PC-3 (cell line): ENCODE measurements at regions not wholly inside any gene's neighbourhood (a gene's known extent, or its start where the extent isn't known, plus 50 kb on each side); places are given as distances from the start of the nearest gene placed in this dataset.
A peak's percentile ranks its signal among the peaks of the same experiment; 100 is the strongest.

ENCODE experiments used
- ATAC-seq: fragments of 200-7000 bp; cut with Tn5 transposase; 2 replicates; pipeline ENCODE4 v1.9.1; 2020; ENCODE audit warnings: mild to moderate bottlenecking, moderate library complexity
- BruUV-seq: library from RNA; stranded (reverse); fragments of 400-500 nt; replicated peaks from 2 replicates; lab custom pipeline; 2021; lab: Mats Ljungman, UMichigan
- CTCF ChIA-PET: fragments of 300-600 bp; sonication (Branson Sonifier 250); formaldehyde crosslinking; loops from one replicate; lab custom pipeline; 2022; ENCODE audit warnings: antibody characterized with exemption; lab: Charles Lee
- POLR2A ChIA-PET: fragments of 300-600 bp; sonication (Branson Sonifier 250); formaldehyde crosslinking; loops from one replicate; lab custom pipeline; 2022; ENCODE audit warnings: antibody characterized with exemption; ENCODE audit not compliant: unreplicated experiment; lab: Charles Lee
- DNase-seq: peaks from one replicate; pipeline ENCODE4 v3.0.0-alpha.2; 2015
- H2AFZ ChIP-seq: fragments of 300-600 bp; sonication (generic); 2 replicates; pipeline ENCODE4 v1.6.0; 2016; ENCODE audit warnings: antibody characterized with exemption, low read length
- H3F3A ChIP-seq: fragments of 300-600 bp; sonication (generic); one replicate; pipeline ENCODE4 v1.6.0; 2017; ENCODE audit warnings: antibody characterized with exemption, low read length, control low read depth, mild to moderate bottlenecking; ENCODE audit not compliant: unreplicated experiment
- H3K27ac ChIP-seq: fragments of 300-600 bp; sonication (generic); 2 replicates; pipeline ENCODE4 v1.5.1; 2016; ENCODE audit warnings: mild to moderate bottlenecking, low read length
- H3K27me3 ChIP-seq: fragments of 300-600 bp; sonication (generic); 2 replicates; pipeline ENCODE4 v1.6.1; 2016; ENCODE audit warnings: low read length, mixed read lengths
- H3K36me3 ChIP-seq: fragments of 300-600 bp; sonication (generic); 2 replicates; pipeline ENCODE4 v1.6.1; 2016; ENCODE audit warnings: low read depth, mixed run types, low read length, mixed read lengths
- H3K4me1 ChIP-seq: fragments of 300-600 bp; sonication (generic); 2 replicates; pipeline ENCODE4 v1.5.1; 2016; ENCODE audit warnings: low read length; ENCODE audit not compliant: insufficient read depth
- H3K4me2 ChIP-seq: fragments of 300-600 bp; sonication (generic); 2 replicates; pipeline ENCODE4 v1.6.0; 2016; ENCODE audit warnings: low read length
- H3K4me3 ChIP-seq: fragments of 300-600 bp; sonication (generic); 2 replicates; pipeline ENCODE4 v1.5.1; 2016; ENCODE audit warnings: mild to moderate bottlenecking, low read length, mixed read lengths
- H3K79me2 ChIP-seq: fragments of 300-600 bp; sonication (generic); 2 replicates; pipeline ENCODE4 v1.6.1; 2017; ENCODE audit warnings: low read length, mixed read lengths
- H3K9ac ChIP-seq: fragments of 300-600 bp; sonication (generic); 2 replicates; pipeline ENCODE4 v1.6.0; 2016; ENCODE audit warnings: mild to moderate bottlenecking, low read length
- H3K9me2 ChIP-seq: fragments of 300-600 bp; sonication (generic); replicated peaks from 2 replicates; pipeline ENCODE4 v1.6.1; 2016; ENCODE audit warnings: mixed run types, low read length, mixed read lengths
- H3K9me3 ChIP-seq: fragments of 300-600 bp; sonication (generic); 2 replicates; pipeline ENCODE4 v1.6.1; 2016; ENCODE audit warnings: low read length, mixed read lengths
- H4K20me1 ChIP-seq: fragments of 300-600 bp; sonication (generic); 2 replicates; pipeline ENCODE4 v1.6.1; 2016; ENCODE audit warnings: low read length, mixed read lengths
- EZH2 ChIP-seq: fragments of 300-600 bp; sonication (generic); IDR thresholded peaks from one replicate; pipeline ENCODE4 v1.6.1; 2017; ENCODE audit warnings: antibody characterized with exemption, mild to moderate bottlenecking, low read length; ENCODE audit not compliant: unreplicated experiment
- EZH2phosphoT487 ChIP-seq: fragments of 300-600 bp; sonication (generic); IDR thresholded peaks from 2 replicates; pipeline ENCODE4 v1.6.1; 2018; ENCODE audit warnings: mild to moderate bottlenecking, antibody characterized with exemption, low read length, borderline replicate concordance
- intact Hi-C: fragments of 100-400 bp; cut with micrococcal nuclease; formaldehyde crosslinking; loops from 2 replicates; pipeline ENCODE4 v1.9.0; 2023
- TF ChIP-seq, protein P1 (sequence below): fragments of 300-600 bp; sonication (generic); conservative IDR thresholded peaks from 2 replicates; pipeline ENCODE4 v1.5.1; 2017; ENCODE audit warnings: antibody characterized with exemption, low read depth, mild to moderate bottlenecking, low read length

- no peaks in the 10 kb centered on the region for H3K9me3 ChIP-seq
- H3K4me2 ChIP-seq = no peak overlapping the region
- intact Hi-C loops = loop anchor here (10.0 kb wide), 1 partner anchor 101 kb away; no protein-coding TSS in a partner anchor
- H3K36me3 ChIP-seq = no peaks in the 10 kb centered on the region
- H3K79me2 ChIP-seq = no peaks in the 10 kb centered on the region
- no peak overlapping the region for H3K27ac ChIP-seq
- no peaks in the 10 kb centered on the region for H3K27me3 ChIP-seq
- no peak overlapping the region for H3K4me3 ChIP-seq
- H3K4me1 ChIP-seq = peaks cover 48% of the 10 kb centered on the region
- no peak overlapping the region for H3K9ac ChIP-seq
- ATAC-seq (no peak), DNase-seq (no peak)
- TF ChIP-seq EZH2phosphoT487 (no peak), EZH2 (no peak)
- TF ChIP-seq, protein P1, sequence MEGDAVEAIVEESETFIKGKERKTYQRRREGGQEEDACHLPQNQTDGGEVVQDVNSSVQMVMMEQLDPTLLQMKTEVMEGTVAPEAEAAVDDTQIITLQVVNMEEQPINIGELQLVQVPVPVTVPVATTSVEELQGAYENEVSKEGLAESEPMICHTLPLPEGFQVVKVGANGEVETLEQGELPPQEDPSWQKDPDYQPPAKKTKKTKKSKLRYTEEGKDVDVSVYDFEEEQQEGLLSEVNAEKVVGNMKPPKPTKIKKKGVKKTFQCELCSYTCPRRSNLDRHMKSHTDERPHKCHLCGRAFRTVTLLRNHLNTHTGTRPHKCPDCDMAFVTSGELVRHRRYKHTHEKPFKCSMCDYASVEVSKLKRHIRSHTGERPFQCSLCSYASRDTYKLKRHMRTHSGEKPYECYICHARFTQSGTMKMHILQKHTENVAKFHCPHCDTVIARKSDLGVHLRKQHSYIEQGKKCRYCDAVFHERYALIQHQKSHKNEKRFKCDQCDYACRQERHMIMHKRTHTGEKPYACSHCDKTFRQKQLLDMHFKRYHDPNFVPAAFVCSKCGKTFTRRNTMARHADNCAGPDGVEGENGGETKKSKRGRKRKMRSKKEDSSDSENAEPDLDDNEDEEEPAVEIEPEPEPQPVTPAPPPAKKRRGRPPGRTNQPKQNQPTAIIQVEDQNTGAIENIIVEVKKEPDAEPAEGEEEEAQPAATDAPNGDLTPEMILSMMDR = no peak
- H4K20me1 ChIP-seq = no peaks in the 10 kb centered on the region
- no peaks in the 10 kb centered on the region for H3K9me2 ChIP-seq
- POLR2A ChIA-PET = no interaction called here
- no peak overlapping the region for H2AFZ ChIP-seq
- CTCF ChIA-PET = no interaction called here
- no peaks in the 10 kb centered on the region for H3F3A ChIP-seq
- BruUV-seq = no TSS peak
These were observed 52.3 kb upstream of the USP44 start for GRCh38 chr12:95603351-95604145.

- CTCF ChIA-PET = no interaction called here
- H3K27ac ChIP-seq = peak overlapping the region; percentile 70
These were observed 50.0 kb upstream of the USP44 start for GRCh38 chr12:95601091-95601961.

More at GRCh38 chr12:95601091-95601961, 50.0 kb upstream of the USP44 start:
- TF ChIP-seq EZH2 = no peak
- TF ChIP-seq, protein P1 = no peak
- TF ChIP-seq EZH2phosphoT487 = no peak
- H3K9ac ChIP-seq = peak overlapping the region; percentile 24; the same call in 1 of the 2 replicates
- ATAC-seq (peak; percentile 75), DNase-seq (peak; percentile 89)
- no peaks in the 10 kb centered on the region for H3F3A ChIP-seq
- H3K79me2 ChIP-seq = no peaks in the 10 kb centered on the region
- intact Hi-C loops = loop anchor here (10.0 kb wide), 1 partner anchor 103 kb away; no protein-coding TSS in a partner anchor
- no peak overlapping the region for H3K4me3 ChIP-seq
- peak overlapping the region; percentile 60 for H3K4me2 ChIP-seq
- H3K4me1 ChIP-seq = peaks cover 37% of the 10 kb centered on the region
- no peak overlapping the region for H2AFZ ChIP-seq
- BruUV-seq = no TSS peak
- H4K20me1 ChIP-seq = no peaks in the 10 kb centered on the region
- H3K27me3 ChIP-seq = no peaks in the 10 kb centered on the region
- POLR2A ChIA-PET = no interaction called here
- H3K36me3 ChIP-seq = no peaks in the 10 kb centered on the region
- H3K9me3 ChIP-seq = no peaks in the 10 kb centered on the region
- H3K9me2 ChIP-seq = no peaks in the 10 kb centered on the region
